ENCODE measurements at regions not wholly inside any gene's neighbourhood (a gene's known extent, or its start where the extent isn't known, plus 50 kb on each side); places are given as distances from the start of the nearest gene placed in this dataset.

DNA sequence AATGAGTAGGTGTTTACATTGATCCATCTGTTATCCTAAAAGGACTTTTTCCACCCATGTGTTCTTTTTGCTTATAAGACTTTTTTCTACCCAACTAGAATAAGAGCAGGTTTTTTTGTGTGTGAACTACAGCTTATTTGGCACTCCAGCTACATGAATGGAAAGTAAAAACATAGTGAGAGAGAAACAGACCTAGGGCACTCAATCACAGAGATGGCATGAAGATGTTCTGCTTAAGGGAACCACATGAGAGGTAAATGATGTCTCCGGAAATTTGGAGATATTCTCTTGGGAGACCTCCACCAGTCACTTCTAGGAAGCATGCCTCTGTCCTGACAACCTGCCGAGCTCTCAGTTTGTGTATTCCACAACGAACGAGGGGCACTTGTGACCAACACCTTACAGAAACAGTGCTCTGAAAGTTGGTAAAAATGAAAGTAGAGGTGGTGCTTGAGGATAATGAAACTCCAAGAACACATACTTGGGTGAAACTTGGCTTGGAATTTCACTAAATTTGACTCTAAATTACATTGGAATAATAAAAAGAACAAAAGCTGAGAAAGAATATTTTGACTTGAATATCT lies 788.4 kb upstream of the GALNTL6 start:
- FAIRE-seq (no peak), DNase-seq (ENCODE audit: low read depth, low spot score) (no peak)
- H3K9me1 ChIP-seq (ENCODE audit: control insufficient read depth, extremely low read depth, insufficient read depth, low read length): no peaks in the 10 kb centered on the region
- no peaks in the 10 kb centered on the region for H3K9me3 ChIP-seq (ENCODE audit: control insufficient read depth, low read depth, low read length)
- H3K27me3 ChIP-seq (ENCODE audit: control insufficient read depth, extremely low read depth, insufficient read depth, low read length): no peaks in the 10 kb centered on the region
- no peak for TF ChIP-seq EZH2 (IDR thresholded peaks at IDR 0.05; ENCODE audit: low read length)
- TF ChIP-seq, protein P1, sequence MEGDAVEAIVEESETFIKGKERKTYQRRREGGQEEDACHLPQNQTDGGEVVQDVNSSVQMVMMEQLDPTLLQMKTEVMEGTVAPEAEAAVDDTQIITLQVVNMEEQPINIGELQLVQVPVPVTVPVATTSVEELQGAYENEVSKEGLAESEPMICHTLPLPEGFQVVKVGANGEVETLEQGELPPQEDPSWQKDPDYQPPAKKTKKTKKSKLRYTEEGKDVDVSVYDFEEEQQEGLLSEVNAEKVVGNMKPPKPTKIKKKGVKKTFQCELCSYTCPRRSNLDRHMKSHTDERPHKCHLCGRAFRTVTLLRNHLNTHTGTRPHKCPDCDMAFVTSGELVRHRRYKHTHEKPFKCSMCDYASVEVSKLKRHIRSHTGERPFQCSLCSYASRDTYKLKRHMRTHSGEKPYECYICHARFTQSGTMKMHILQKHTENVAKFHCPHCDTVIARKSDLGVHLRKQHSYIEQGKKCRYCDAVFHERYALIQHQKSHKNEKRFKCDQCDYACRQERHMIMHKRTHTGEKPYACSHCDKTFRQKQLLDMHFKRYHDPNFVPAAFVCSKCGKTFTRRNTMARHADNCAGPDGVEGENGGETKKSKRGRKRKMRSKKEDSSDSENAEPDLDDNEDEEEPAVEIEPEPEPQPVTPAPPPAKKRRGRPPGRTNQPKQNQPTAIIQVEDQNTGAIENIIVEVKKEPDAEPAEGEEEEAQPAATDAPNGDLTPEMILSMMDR (optimal IDR thresholded peaks at IDR 0.05 in 1 of 3, IDR thresholded peaks at IDR 0.05 in 1 of 3, conservative IDR thresholded peaks at IDR 0.05 in 1 of 3; ENCODE audit: extremely low read depth in 1 of 3, insufficient read depth in 2 of 3, low read length in 3 of 3): no peak
- no peaks in the 10 kb centered on the region for H3K36me3 ChIP-seq (ENCODE audit: control insufficient read depth in 2 of 2, extremely low read depth in 1 of 2, insufficient read depth in 2 of 2, low read length in 2 of 2)
- H4K20me1 ChIP-seq (ENCODE audit: control insufficient read depth, extremely low read depth, insufficient read depth, low read length): no peaks in the 10 kb centered on the region
- no peaks in the 10 kb centered on the region for H3K79me2 ChIP-seq (ENCODE audit: control insufficient read depth, insufficient read depth, low read length)
- dilution Hi-C loops (cut with MboI; ENCODE audit: extremely low pct_ligation_motif_present, low sequenced_read_pairs): no loop called here
- H3K4me2 ChIP-seq (ENCODE audit: control insufficient read depth, extremely low read depth, insufficient read depth, low read depth, low read length): no peak overlapping the region
- no peaks in the 10 kb centered on the region for H3K4me1 ChIP-seq (ENCODE audit: control insufficient read depth, extremely low read depth, insufficient read depth, low read length)
- H3K9ac ChIP-seq (ENCODE audit: control insufficient read depth, extremely low read depth, insufficient read depth, low read length): no peak overlapping the region
- H2AFZ ChIP-seq (ENCODE audit: control insufficient read depth, low read length): no peak overlapping the region
- H3K27ac ChIP-seq (ENCODE audit: control insufficient read depth, insufficient read depth, low read length): no peak overlapping the region
- H3K4me3 ChIP-seq (ENCODE audit: control insufficient read depth in 2 of 3, extremely low read depth in 1 of 3, insufficient read depth in 2 of 3, low read depth in 1 of 3, low read length in 3 of 3): no peak overlapping the region

DNA sequence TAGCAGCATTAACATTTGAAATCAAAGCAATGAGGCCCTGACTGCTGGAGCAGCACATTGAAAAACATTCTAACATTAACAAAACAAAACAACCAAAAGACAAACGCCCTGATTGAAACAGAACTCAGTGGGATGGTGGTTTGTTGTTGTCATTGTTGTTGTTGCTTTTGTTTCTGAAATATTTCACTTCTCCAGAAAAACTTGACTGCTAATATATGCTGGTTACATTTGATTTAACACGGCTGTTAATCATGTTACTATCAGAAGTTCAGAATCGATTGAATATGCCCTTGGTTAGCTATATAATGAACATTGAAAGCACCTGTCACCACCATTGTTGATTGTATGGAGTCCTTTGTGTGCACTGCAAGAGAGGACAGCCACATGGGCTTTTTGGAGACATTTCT lies 790.4 kb upstream of the GALNTL6 start:
- H3K4me3 ChIP-seq (ENCODE audit: control insufficient read depth in 2 of 3, extremely low read depth in 1 of 3, insufficient read depth in 2 of 3, low read depth in 1 of 3, low read length in 3 of 3): no peak overlapping the region
- no peaks in the 10 kb centered on the region for H3K79me2 ChIP-seq (ENCODE audit: control insufficient read depth, insufficient read depth, low read length)
- dilution Hi-C loops (cut with MboI; ENCODE audit: extremely low pct_ligation_motif_present, low sequenced_read_pairs): no loop called here
- DNase-seq (ENCODE audit: low read depth, low spot score) (no peak), FAIRE-seq (no peak)
- H4K20me1 ChIP-seq (ENCODE audit: control insufficient read depth, extremely low read depth, insufficient read depth, low read length): no peaks in the 10 kb centered on the region
- H3K27ac ChIP-seq (ENCODE audit: control insufficient read depth, insufficient read depth, low read length): no peak overlapping the region
- TF ChIP-seq, protein P1 (optimal IDR thresholded peaks at IDR 0.05 in 1 of 3, IDR thresholded peaks at IDR 0.05 in 1 of 3, conservative IDR thresholded peaks at IDR 0.05 in 1 of 3; ENCODE audit: extremely low read depth in 1 of 3, insufficient read depth in 2 of 3, low read length in 3 of 3): no peak
- TF ChIP-seq EZH2 (IDR thresholded peaks at IDR 0.05; ENCODE audit: low read length): no peak
- no peaks in the 10 kb centered on the region for H3K9me3 ChIP-seq (ENCODE audit: control insufficient read depth, low read depth, low read length)
- H3K4me1 ChIP-seq (ENCODE audit: control insufficient read depth, extremely low read depth, insufficient read depth, low read length): no peaks in the 10 kb centered on the region
- H3K27me3 ChIP-seq (ENCODE audit: control insufficient read depth, extremely low read depth, insufficient read depth, low read length): no peaks in the 10 kb centered on the region
- H3K4me2 ChIP-seq (ENCODE audit: control insufficient read depth, extremely low read depth, insufficient read depth, low read depth, low read length): no peak overlapping the region
- H2AFZ ChIP-seq (ENCODE audit: control insufficient read depth, low read length): no peak overlapping the region
- H3K36me3 ChIP-seq (ENCODE audit: control insufficient read depth in 2 of 2, extremely low read depth in 1 of 2, insufficient read depth in 2 of 2, low read length in 2 of 2): no peaks in the 10 kb centered on the region
- no peaks in the 10 kb centered on the region for H3K9me1 ChIP-seq (ENCODE audit: control insufficient read depth, extremely low read depth, insufficient read depth, low read length)
- no peak overlapping the region for H3K9ac ChIP-seq (ENCODE audit: control insufficient read depth, extremely low read depth, insufficient read depth, low read length)
